ENCODE measurements at regions not wholly inside any gene's neighbourhood (a gene's known extent, or its start where the extent isn't known, plus 50 kb on each side); places are given as distances from the start of the nearest gene placed in this dataset.

DNA sequence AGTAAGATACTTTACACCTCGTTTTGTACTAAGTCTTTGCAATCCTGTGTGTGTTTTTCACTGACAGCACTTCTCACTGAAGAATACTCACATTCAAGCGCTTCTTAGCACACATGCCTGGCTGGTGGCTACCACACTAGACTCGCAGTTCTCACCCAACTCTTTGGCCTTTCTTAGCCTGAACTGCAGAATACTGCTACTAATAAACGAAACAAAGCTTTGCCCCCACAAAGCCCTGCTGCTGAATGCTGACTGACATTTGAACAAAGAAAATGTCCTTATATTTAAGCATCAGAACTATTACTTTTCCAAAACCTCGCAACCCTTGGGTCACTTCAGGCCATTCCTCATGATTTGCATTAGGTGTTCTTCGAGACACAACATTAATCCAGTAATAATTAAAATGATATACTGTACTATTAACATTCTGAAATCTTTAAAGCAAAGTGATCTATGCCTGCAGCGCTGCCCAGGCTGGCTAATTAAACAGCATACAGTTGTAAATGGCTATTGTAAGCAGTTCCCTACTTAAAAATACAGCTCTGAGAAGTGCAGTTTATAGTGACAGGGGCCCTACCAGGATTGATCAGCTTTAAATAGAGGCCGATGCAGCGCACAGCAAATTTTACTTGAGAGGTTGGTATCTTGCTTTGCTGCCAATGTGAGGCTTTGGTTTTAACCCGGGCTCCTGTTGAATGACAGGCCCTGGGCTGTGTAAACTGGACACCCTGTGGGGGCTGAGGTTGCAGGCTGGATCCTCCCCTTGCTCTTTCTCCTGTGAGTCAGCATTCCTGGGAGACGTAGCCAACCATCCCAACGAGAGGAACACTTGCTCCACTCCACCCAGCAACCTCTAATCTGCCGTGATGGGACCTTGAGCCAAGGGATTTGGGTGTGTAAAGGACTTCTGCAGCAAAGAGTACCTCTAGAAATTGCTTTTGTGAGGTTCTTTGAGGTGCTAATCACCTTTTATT, 899.0 kb downstream of the TFAP2A start:
- H3K27me3 ChIP-seq (ENCODE audit: low read depth): peaks cover 4% of the 10 kb centered on the region
- no peak for DNase-seq
- intact Hi-C loops (cut with micrococcal nuclease): no loop called here

DNA sequence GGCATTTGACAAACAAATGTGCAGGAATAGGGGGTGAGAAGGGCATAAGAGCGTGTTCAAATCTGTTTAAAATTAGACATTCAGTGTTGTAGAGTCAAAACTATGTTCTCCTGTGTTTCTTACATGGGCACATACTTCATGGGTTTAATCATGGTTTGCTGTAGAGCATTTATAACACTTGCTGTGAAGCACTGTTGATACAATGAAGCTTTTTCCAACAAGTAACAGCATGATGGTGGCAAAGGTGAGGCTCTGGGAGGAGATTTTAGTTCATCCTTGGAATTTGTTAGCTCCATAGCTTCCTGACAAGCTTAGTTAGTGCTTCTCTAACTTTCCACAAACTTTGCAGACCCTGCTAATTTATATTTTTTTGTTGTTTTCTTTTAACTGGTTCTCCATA, 900.7 kb downstream of the TFAP2A start:
- Histone ChIP-seq H3K4me3 (no peak overlapping the region), H3K4me1 (no peaks in the 10 kb centered on the region), H3K27ac (replicated peaks) (no peak overlapping the region), H3K36me3 (no peaks in the 10 kb centered on the region), H3K9me3 (replicated peaks) (peaks cover 10% of the 10 kb centered on the region), H3K27me3 (ENCODE audit: low read depth) (peaks cover 4% of the 10 kb centered on the region)
- DNase-seq: no peak
- TF ChIP-seq, protein P1, sequence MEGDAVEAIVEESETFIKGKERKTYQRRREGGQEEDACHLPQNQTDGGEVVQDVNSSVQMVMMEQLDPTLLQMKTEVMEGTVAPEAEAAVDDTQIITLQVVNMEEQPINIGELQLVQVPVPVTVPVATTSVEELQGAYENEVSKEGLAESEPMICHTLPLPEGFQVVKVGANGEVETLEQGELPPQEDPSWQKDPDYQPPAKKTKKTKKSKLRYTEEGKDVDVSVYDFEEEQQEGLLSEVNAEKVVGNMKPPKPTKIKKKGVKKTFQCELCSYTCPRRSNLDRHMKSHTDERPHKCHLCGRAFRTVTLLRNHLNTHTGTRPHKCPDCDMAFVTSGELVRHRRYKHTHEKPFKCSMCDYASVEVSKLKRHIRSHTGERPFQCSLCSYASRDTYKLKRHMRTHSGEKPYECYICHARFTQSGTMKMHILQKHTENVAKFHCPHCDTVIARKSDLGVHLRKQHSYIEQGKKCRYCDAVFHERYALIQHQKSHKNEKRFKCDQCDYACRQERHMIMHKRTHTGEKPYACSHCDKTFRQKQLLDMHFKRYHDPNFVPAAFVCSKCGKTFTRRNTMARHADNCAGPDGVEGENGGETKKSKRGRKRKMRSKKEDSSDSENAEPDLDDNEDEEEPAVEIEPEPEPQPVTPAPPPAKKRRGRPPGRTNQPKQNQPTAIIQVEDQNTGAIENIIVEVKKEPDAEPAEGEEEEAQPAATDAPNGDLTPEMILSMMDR (IDR thresholded peaks at IDR 0.05; ENCODE audit: borderline replicate concordance): no peak
- intact Hi-C loops (cut with micrococcal nuclease): no loop called here

More for the DNA sequence above, 899.0 kb downstream of the TFAP2A start:
- Histone ChIP-seq H3K4me1 (no peaks in the 10 kb centered on the region), H3K9me3 (replicated peaks) (peaks cover 10% of the 10 kb centered on the region), H3K4me3 (no peak overlapping the region), H3K27ac (replicated peaks) (no peak overlapping the region), H3K36me3 (no peaks in the 10 kb centered on the region)
- TF ChIP-seq, protein P1 (IDR thresholded peaks at IDR 0.05; ENCODE audit: borderline replicate concordance): no peak

- H3K4me3 ChIP-seq: no peak overlapping the region
- H3K27ac ChIP-seq (replicated peaks): no peak overlapping the region
- peaks cover 22% of the 10 kb centered on the region for H3K9me3 ChIP-seq (replicated peaks)
- H3K36me3 ChIP-seq: no peaks in the 10 kb centered on the region
- intact Hi-C loops (cut with micrococcal nuclease): no loop called here
- TF ChIP-seq, protein P1 (IDR thresholded peaks at IDR 0.05; ENCODE audit: borderline replicate concordance): no peak
- no peaks in the 10 kb centered on the region for H3K4me1 ChIP-seq
- no peak for DNase-seq
- no peaks in the 10 kb centered on the region for H3K27me3 ChIP-seq (ENCODE audit: low read depth)
Measured at GRCh38 chr6:9511157-9511556, 903.7 kb downstream of the TFAP2A start.

DNA sequence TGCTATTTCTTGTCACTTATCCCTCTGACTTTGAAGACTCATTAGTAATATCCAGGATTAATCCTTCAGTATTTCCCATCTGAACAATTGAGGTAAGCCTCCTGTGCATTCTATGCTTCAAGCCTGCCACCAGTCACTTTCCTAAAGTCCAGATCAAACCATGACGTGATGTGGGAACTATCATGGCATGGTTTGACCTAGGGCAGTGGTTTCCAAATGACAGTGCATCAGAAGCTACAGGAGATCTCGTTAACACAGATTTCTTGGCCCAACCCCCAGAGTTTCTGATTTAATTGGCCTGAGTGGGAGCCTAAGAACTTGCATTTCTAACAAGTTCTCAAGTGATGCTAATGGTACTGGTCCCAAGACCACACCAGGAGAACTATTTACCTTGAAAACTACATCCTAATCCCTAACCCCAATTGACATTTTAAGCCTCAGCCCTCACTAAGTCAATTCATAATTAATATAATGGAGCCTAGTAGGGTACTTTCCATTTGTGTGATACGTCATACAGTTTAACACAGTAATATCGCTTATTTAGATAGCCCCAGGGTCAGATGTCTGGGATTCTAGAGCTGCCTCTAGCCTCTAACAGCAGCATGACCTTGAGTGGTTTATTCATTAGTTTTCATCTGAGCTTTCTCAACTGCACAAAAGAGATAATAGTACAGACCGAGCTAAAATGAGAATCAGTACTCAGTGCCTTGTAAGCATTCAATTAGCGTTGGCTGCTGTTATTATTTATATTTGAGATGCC, 907.6 kb downstream of the TFAP2A start:
- Histone ChIP-seq H3K27ac (replicated peaks) (no peak overlapping the region), H3K4me3 (no peak overlapping the region), H3K27me3 (ENCODE audit: low read depth) (no peaks in the 10 kb centered on the region), H3K36me3 (no peaks in the 10 kb centered on the region), H3K4me1 (no peaks in the 10 kb centered on the region), H3K9me3 (replicated peaks) (peaks cover 22% of the 10 kb centered on the region)
- TF ChIP-seq, protein P1 (IDR thresholded peaks at IDR 0.05; ENCODE audit: borderline replicate concordance): no peak
- no peak for DNase-seq
- intact Hi-C loops (cut with micrococcal nuclease): no loop called here

DNA sequence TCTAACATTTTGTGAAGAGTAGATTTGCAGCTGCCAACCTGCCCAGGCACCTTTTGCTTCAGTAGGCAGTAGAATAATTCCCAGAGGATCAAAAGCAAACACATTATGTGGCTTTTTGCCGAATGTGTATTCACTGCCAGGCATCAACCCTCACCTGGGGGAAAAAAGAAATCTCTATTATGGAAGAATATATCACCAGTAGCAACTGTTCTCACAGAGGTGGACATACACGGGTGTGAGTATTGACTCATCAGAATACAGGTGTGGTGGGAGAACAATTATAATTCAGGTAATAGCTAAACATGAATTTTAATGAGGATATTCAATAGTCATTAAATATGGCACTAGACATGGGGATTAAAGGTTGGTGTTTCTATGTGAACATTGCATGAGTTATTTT, 910.7 kb downstream of the TFAP2A start:
- Histone ChIP-seq H3K9me3 (replicated peaks) (peaks cover 23% of the 10 kb centered on the region), H3K4me3 (no peak overlapping the region), H3K27me3 (ENCODE audit: low read depth) (no peaks in the 10 kb centered on the region), H3K4me1 (no peaks in the 10 kb centered on the region), H3K36me3 (no peaks in the 10 kb centered on the region), H3K27ac (replicated peaks) (no peak overlapping the region)
- intact Hi-C loops (cut with micrococcal nuclease): no loop called here
- TF ChIP-seq, protein P1 (IDR thresholded peaks at IDR 0.05; ENCODE audit: borderline replicate concordance): no peak
- no peak for DNase-seq

Data from left ventricle myocardium inferior (tissue), 1 donor.